A549 (cell line): ENCODE measurements at regions not wholly inside any gene's neighbourhood (a gene's known extent, or its start where the extent isn't known, plus 50 kb on each side); places are given as distances from the start of the nearest gene placed in this dataset.

Experiments used
- ATAC-seq, 2 experiments: fragments of 200-7000 bp in 1 of 2; fragments of >200 bp in 1 of 2; cut with Nextera tagmentation in 1 of 2; cut with Tn5 transposase in 1 of 2; 3 replicates each; pipeline versions ENCODE4 v1.8.0 to v1.9.1; 2018 to 2020; ENCODE audit warnings: mild to moderate bottlenecking in 1 of 2, moderate library complexity in 1 of 2
- CTCF ChIA-PET: fragments of 300-600 bp; sonication (Branson Sonifier 250); formaldehyde crosslinking; extraction: SDS; loops from one replicate; lab custom pipeline; 2021; ENCODE audit warnings: antibody characterized with exemption, inconsistent platforms; lab: Yijun Ruan, JAX
- POLR2A ChIA-PET: fragments of 350-600 bp; formaldehyde crosslinking; extraction: SDS; loops from one replicate; lab custom pipeline; 2021; ENCODE audit warnings: antibody characterized with exemption, inconsistent platforms; lab: Yijun Ruan, JAX
- DNase-seq, 2 experiments: peaks; one replicate each; pipeline versions ENCODE4 v3.0.0 to v3.0.0-alpha.2; 2011 to 2016; ENCODE audit warnings: low read depth in 1 of 2, low spot score in 1 of 2
- FAIRE-seq: peaks from 2 replicates; lab custom pipeline; 2011; peaks lifted over from hg19 to GRCh38; lab: Jason Lieb, UNC
- H3K27ac ChIP-seq, 2 experiments: fragments of >200 bp; sonication (Bioruptor Twin); formaldehyde crosslinking; 3 replicates each; pipeline ENCODE4 v1.5.1; 2016 to 2017
- H3K4me1 ChIP-seq: fragments of >200 bp; sonication (Bioruptor Twin); formaldehyde crosslinking; 3 replicates; pipeline ENCODE4 v1.6.1; 2016
- H3K4me2 ChIP-seq: fragments of >200 bp; sonication (Bioruptor Twin); formaldehyde crosslinking; 3 replicates; pipeline ENCODE4 v1.6.1; 2016
- H3K4me3 ChIP-seq: fragments of >200 bp; sonication (Bioruptor Twin); formaldehyde crosslinking; 3 replicates; pipeline ENCODE4 v1.5.1; 2016
- H3K9me3 ChIP-seq: fragments of >200 bp; sonication (Bioruptor Twin); formaldehyde crosslinking; 3 replicates; pipeline ENCODE4 v1.6.1; 2016
- CHD2 ChIP-seq: fragments of 150-350 bp; IDR thresholded peaks from 2 replicates; pipeline ENCODE4 v1.6.1; 2014; ENCODE audit warnings: low read length; ENCODE audit not compliant: partially characterized antibody
- CHD4 ChIP-seq: fragments of 200-600 bp; sonication (generic); IDR thresholded peaks from 2 replicates; pipeline ENCODE4 v1.6.1; 2016; ENCODE audit warnings: antibody characterized with exemption, mild to moderate bottlenecking, borderline replicate concordance
- EHF ChIP-seq: fragments of 250-450 bp; sonication (Bioruptor Pico); IDR thresholded peaks from 2 replicates; pipeline ENCODE4 v1.5.0; 2020; ENCODE audit warnings: mild to moderate bottlenecking
- ESRRA ChIP-seq: fragments of 150-350 bp; IDR thresholded peaks from 2 replicates; pipeline ENCODE4 v1.6.1; 2014; ENCODE audit warnings: mild to moderate bottlenecking, low read length, borderline replicate concordance
- FOXS1 ChIP-seq: fragments of 250-450 bp; sonication (Bioruptor Pico); IDR thresholded peaks from 2 replicates; pipeline ENCODE4 v1.5.0; 2020; ENCODE audit warnings: mild to moderate bottlenecking, moderate library complexity
- HOXA7 ChIP-seq: fragments of 250-450 bp; sonication (Bioruptor Pico); IDR thresholded peaks from 2 replicates; pipeline ENCODE4 v1.5.0; 2020; ENCODE audit warnings: mild to moderate bottlenecking, moderate library complexity
- JUNB ChIP-seq: fragments of >200 bp; sonication (Bioruptor Twin); formaldehyde crosslinking; IDR thresholded peaks from 2 replicates; pipeline ENCODE4 v1.6.1; 2016
- MAFK ChIP-seq: fragments of 450-650 bp; IDR thresholded peaks from 2 replicates; pipeline ENCODE4 v1.6.1; 2014; ENCODE audit not compliant: partially characterized antibody
- MYC ChIP-seq: IDR thresholded peaks from 2 replicates; pipeline ENCODE4 v1.6.1; 2012; ENCODE audit warnings: mild to moderate bottlenecking, inconsistent platforms, low read length, improper control_type of control experiment, borderline replicate concordance
- NFE2L2 ChIP-seq: fragments of 150-350 bp; conservative IDR thresholded peaks from 2 replicates; pipeline ENCODE4 v1.6.1; 2014; ENCODE audit warnings: low read length
- NPAS2 ChIP-seq: fragments of 250-450 bp; sonication (Bioruptor Pico); IDR thresholded peaks from 2 replicates; pipeline ENCODE4 v1.8.0; 2022; ENCODE audit warnings: mild to moderate bottlenecking, moderate library complexity, borderline replicate concordance
- SMC3 ChIP-seq: fragments of >200 bp; sonication (Bioruptor Twin); formaldehyde crosslinking; IDR thresholded peaks from 3 replicates; pipeline ENCODE4 v1.6.1; 2018; ENCODE audit warnings: inconsistent platforms
- SREBF2 ChIP-seq: fragments of 450-650 bp; IDR thresholded peaks from 2 replicates; pipeline ENCODE4 v1.6.1; 2014; ENCODE audit warnings: mild to moderate bottlenecking, moderate library complexity
- TP53 ChIP-seq: fragments of 250-450 bp; sonication (Bioruptor Pico); IDR thresholded peaks from 2 replicates; pipeline ENCODE4 v1.5.0; 2021; ENCODE audit warnings: mild to moderate bottlenecking, moderate library complexity
- ZC3H11A ChIP-seq: fragments of 450-650 bp; IDR thresholded peaks from 2 replicates; pipeline ENCODE4 v1.6.1; 2014; ENCODE audit warnings: antibody characterized with exemption, mild to moderate bottlenecking
- ZFP36 ChIP-seq: fragments of 450-650 bp; IDR thresholded peaks from 2 replicates; pipeline ENCODE4 v1.6.1; 2014; ENCODE audit warnings: borderline replicate concordance; ENCODE audit not compliant: partially characterized antibody
- WGBS: methylation state at CpG from one replicate; pipeline ENCODE4 v1.1.6; 2017; ENCODE audit errors: missing lambda C conversion rate; 5-methylcytosine and 5-hydroxymethylcytosine counted together
- TF ChIP-seq, protein P1 (sequence below): fragments of 150-350 bp; IDR thresholded peaks from 2 replicates; pipeline ENCODE4 v1.6.1; 2014; ENCODE audit warnings: low read depth, mild to moderate bottlenecking, low read length
- TF ChIP-seq, protein P2 (sequence below): fragments of 250-450 bp; sonication (Bioruptor Pico); IDR thresholded peaks from 2 replicates; pipeline ENCODE4 v1.5.0; 2020; ENCODE audit warnings: low read depth, mild to moderate bottlenecking, moderate library complexity
- TF ChIP-seq, protein P3 (sequence below): fragments of 250-450 bp; sonication (Bioruptor Pico); IDR thresholded peaks from 2 replicates; pipeline ENCODE4 v1.5.0; 2021; ENCODE audit warnings: mild to moderate bottlenecking, moderate library complexity, borderline replicate concordance
- TF ChIP-seq, protein P4 (sequence below): fragments of 200-600 bp; sonication (generic); IDR thresholded peaks from 2 replicates; pipeline ENCODE4 v1.6.1; 2016; ENCODE audit warnings: antibody characterized with exemption, mild to moderate bottlenecking, moderate library complexity
- TF ChIP-seq, protein P5 (sequence below): IDR thresholded peaks from 2 replicates; pipeline ENCODE4 v1.6.1; 2012
- TF ChIP-seq, protein P6 (sequence below): fragments of >200 bp; sonication (Bioruptor Twin); formaldehyde crosslinking; IDR thresholded peaks from 2 replicates; pipeline ENCODE4 v1.6.1; 2016
- TF ChIP-seq, protein P7 (sequence below): IDR thresholded peaks from 2 replicates; pipeline ENCODE4 v1.6.1; 2012

DNA sequence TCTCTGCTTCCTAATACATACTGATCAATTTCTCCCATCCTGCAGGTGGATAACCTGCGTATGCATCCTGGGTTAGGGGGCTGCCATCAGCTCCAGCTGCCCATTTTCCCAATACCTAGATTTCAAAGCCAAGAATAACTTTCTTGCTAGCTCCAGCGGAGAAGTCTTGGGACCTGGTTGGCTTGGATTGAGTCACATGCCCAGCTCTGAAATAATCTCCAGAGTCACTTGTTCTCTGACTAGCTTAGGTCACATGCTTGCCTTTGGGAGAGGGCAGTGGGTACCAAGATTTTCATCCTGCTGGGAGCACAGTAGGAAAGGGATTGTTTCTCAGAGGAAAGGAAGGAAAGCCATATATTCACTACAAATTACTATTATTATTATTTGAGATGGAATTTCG, 70.0 kb upstream of the ELAC2 start:
- POLR2A ChIA-PET: no interaction called here
- H3K27ac ChIP-seq: no peak overlapping the region
- no peak for DNase-seq
- no peak overlapping the region for H3K4me2 ChIP-seq
- TF ChIP-seq, protein P1, sequence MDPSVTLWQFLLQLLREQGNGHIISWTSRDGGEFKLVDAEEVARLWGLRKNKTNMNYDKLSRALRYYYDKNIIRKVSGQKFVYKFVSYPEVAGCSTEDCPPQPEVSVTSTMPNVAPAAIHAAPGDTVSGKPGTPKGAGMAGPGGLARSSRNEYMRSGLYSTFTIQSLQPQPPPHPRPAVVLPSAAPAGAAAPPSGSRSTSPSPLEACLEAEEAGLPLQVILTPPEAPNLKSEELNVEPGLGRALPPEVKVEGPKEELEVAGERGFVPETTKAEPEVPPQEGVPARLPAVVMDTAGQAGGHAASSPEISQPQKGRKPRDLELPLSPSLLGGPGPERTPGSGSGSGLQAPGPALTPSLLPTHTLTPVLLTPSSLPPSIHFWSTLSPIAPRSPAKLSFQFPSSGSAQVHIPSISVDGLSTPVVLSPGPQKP: no peak
- TF ChIP-seq NFE2L2: no peak
- no peak for TF ChIP-seq ZC3H11A
- TF ChIP-seq ESRRA: no peak
- no peak for TF ChIP-seq SMC3
- TF ChIP-seq ZFP36: no peak
- TF ChIP-seq SREBF2: no peak
- TF ChIP-seq, protein P2, sequence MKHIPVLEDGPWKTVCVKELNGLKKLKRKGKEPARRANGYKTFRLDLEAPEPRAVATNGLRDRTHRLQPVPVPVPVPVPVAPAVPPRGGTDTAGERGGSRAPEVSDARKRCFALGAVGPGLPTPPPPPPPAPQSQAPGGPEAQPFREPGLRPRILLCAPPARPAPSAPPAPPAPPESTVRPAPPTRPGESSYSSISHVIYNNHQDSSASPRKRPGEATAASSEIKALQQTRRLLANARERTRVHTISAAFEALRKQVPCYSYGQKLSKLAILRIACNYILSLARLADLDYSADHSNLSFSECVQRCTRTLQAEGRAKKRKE (CRISPR knock-in tag): no peak
- TF ChIP-seq MAFK: no peak
- no peak for TF ChIP-seq HOXA7 (CRISPR knock-in tag)
- no peak for TF ChIP-seq JUNB
- no peak for TF ChIP-seq TP53 (CRISPR knock-in tag)
- no peak for TF ChIP-seq CHD4
- TF ChIP-seq EHF (CRISPR knock-in tag): no peak
- TF ChIP-seq, protein P3, sequence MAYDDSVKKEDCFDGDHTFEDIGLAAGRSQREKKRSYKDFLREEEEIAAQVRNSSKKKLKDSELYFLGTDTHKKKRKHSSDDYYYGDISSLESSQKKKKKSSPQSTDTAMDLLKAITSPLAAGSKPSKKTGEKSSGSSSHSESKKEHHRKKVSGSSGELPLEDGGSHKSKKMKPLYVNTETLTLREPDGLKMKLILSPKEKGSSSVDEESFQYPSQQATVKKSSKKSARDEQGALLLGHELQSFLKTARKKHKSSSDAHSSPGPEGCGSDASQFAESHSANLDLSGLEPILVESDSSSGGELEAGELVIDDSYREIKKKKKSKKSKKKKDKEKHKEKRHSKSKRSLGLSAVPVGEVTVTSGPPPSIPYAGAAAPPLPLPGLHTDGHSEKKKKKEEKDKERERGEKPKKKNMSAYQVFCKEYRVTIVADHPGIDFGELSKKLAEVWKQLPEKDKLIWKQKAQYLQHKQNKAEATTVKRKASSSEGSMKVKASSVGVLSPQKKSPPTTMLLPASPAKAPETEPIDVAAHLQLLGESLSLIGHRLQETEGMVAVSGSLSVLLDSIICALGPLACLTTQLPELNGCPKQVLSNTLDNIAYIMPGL (CRISPR knock-in tag): no peak
- TF ChIP-seq, protein P4, sequence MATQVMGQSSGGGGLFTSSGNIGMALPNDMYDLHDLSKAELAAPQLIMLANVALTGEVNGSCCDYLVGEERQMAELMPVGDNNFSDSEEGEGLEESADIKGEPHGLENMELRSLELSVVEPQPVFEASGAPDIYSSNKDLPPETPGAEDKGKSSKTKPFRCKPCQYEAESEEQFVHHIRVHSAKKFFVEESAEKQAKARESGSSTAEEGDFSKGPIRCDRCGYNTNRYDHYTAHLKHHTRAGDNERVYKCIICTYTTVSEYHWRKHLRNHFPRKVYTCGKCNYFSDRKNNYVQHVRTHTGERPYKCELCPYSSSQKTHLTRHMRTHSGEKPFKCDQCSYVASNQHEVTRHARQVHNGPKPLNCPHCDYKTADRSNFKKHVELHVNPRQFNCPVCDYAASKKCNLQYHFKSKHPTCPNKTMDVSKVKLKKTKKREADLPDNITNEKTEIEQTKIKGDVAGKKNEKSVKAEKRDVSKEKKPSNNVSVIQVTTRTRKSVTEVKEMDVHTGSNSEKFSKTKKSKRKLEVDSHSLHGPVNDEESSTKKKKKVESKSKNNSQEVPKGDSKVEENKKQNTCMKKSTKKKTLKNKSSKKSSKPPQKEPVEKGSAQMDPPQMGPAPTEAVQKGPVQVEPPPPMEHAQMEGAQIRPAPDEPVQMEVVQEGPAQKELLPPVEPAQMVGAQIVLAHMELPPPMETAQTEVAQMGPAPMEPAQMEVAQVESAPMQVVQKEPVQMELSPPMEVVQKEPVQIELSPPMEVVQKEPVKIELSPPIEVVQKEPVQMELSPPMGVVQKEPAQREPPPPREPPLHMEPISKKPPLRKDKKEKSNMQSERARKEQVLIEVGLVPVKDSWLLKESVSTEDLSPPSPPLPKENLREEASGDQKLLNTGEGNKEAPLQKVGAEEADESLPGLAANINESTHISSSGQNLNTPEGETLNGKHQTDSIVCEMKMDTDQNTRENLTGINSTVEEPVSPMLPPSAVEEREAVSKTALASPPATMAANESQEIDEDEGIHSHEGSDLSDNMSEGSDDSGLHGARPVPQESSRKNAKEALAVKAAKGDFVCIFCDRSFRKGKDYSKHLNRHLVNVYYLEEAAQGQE: no peak
- no peak for TF ChIP-seq MYC
- TF ChIP-seq FOXS1: no peak
- TF ChIP-seq, all 56 proteins: peak for 0
- CTCF ChIA-PET: interaction anchor here (0.6 to 3.0 kb wide), 3 partner anchors 13 to 58 kb away, joined by 3 to 12 read pairs (median 5); no protein-coding TSS in a partner anchor
- no peak overlapping the region for H3K4me3 ChIP-seq
- no peak for ATAC-seq
- no peak for FAIRE-seq
- H3K4me1 ChIP-seq: no peaks in the 10 kb centered on the region
- no peaks in the 10 kb centered on the region for H3K9me3 ChIP-seq
- WGBS: 20% methylated on average over 3 of the region's 3 CpGs

DNA sequence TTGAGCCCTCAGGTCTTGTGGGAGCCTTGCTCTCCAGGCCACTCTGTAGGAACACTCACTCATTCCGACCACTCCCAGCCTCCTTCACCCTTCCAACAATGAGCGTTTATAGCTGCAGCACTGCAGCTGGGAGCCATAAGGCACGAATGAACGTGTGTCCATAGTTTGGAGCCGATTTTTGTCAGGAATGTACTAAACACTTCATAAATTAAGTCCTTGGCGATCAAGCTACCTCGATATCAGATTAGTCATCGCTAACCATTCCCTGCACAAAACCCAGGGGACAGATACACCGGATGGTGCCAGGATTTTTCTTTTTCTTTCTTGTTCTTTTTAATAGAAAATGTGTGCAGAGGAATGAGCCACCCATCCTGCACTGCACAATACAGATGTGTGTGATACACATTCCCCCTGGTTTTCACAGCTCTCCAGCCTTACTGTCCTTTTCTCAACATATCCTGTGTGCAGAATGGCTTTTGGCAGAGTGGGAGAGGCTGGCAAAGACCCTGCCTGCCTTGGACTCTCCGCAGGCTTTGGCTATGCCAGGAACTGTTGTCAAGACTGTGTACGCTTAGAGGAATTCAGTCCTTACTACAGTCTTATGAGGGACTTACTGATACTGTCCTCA, 68.4 kb upstream of the ELAC2 start:
- no peak for ATAC-seq
- TF ChIP-seq, protein P5, sequence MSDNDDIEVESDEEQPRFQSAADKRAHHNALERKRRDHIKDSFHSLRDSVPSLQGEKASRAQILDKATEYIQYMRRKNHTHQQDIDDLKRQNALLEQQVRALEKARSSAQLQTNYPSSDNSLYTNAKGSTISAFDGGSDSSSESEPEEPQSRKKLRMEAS: no peak
- TF ChIP-seq CHD4 (no peak), JUNB (no peak), CHD2 (no peak), NPAS2 (CRISPR knock-in tag) (no peak)
- TF ChIP-seq, protein P6, sequence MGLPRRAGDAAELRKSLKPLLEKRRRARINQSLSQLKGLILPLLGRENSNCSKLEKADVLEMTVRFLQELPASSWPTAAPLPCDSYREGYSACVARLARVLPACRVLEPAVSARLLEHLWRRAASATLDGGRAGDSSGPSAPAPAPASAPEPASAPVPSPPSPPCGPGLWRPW: no peak
- TF ChIP-seq, protein P4: no peak
- TF ChIP-seq, protein P7, sequence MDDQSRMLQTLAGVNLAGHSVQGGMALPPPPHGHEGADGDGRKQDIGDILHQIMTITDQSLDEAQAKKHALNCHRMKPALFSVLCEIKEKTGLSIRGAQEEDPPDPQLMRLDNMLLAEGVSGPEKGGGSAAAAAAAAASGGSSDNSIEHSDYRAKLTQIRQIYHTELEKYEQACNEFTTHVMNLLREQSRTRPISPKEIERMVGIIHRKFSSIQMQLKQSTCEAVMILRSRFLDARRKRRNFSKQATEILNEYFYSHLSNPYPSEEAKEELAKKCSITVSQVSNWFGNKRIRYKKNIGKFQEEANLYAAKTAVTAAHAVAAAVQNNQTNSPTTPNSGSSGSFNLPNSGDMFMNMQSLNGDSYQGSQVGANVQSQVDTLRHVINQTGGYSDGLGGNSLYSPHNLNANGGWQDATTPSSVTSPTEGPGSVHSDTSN: no peak

More for the DNA sequence above, 68.4 kb upstream of the ELAC2 start:
- Histone ChIP-seq H3K4me1 (no peaks in the 10 kb centered on the region), H3K27ac (no peak overlapping the region), H3K4me3 (no peak overlapping the region), H3K9me3 (no peaks in the 10 kb centered on the region), H3K4me2 (no peak overlapping the region)
- POLR2A ChIA-PET: no interaction called here
- 5% methylated on average over 11 of the region's 11 CpGs for WGBS
- DNase-seq (no peak), FAIRE-seq (no peak)
- CTCF ChIA-PET: interaction anchor here (1.4 to 3.0 kb wide), 2 partner anchors 11 to 56 kb away, joined by 5 to 12 read pairs; no protein-coding TSS in a partner anchor
